ENCODE measurements at regions not wholly inside any gene's neighbourhood (a gene's known extent, or its start where the extent isn't known, plus 50 kb on each side); places are given as distances from the start of the nearest gene placed in this dataset.

DNA sequence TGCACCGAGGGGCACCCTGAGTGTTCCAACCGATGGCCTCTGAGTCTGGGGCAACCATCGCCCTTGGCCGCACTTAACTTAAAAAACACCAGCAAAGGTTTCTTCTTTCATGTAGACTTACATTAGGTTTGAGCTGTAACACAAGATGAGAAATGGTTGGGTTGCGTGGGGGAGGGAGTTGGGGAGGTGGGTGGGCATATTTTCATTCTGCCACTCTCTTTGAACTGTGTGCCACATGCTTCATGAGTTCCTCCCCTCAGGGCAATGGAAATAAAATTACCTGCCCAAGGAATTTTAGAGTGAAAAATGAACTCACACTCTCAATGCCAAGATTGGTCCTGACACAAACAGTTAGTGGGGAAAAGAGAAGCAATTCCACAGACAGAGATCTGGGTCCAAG lies 430.1 kb upstream of the USP24 start:
- CTCF ChIA-PET, result no interaction called here
- POLR2A ChIA-PET, result no interaction called here

DNA sequence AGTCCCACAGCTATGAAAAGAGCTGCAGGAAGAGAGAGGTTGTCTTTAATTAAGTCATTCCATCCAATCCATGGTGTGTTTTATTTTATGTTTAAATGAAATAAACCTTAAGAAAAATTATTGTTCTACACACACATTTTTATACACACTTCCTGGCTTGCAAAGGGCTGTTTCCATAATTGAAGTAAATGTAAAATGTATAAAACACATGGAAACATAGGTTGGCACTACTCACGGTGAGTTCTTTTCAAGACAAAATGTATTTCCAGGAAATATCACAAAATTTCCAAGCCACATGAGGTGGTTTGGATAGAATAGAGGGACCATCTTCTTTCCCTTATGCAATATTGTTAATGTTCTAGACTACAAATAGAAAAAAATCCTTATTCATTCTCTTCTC lies 426.8 kb upstream of the USP24 start:
- Histone ChIP-seq H3K27me3 (ENCODE audit: control insufficient read depth, insufficient read depth, low read length) (no peaks in the 10 kb centered on the region), H3K9me3 (ENCODE audit: control insufficient read depth, insufficient read depth, low read length) (no peaks in the 10 kb centered on the region; the same call in 1 of the 2 replicates), H3K27ac (ENCODE audit: low read depth, low read length) (no peak overlapping the region), H3K4me3 (ENCODE audit: low read depth, low read length) (no peak overlapping the region)
- POLR2A ChIA-PET, result no interaction called here
- CTCF ChIA-PET, result interaction anchor here (0.6 to 1.3 kb wide), 2 partner anchors 42 to 266 kb away, joined by 3 to 4 read pairs; no protein-coding TSS in a partner anchor
- DNase-seq (ENCODE audit: low read depth, low spot score), result no peak
- TF ChIP-seq, protein P1, sequence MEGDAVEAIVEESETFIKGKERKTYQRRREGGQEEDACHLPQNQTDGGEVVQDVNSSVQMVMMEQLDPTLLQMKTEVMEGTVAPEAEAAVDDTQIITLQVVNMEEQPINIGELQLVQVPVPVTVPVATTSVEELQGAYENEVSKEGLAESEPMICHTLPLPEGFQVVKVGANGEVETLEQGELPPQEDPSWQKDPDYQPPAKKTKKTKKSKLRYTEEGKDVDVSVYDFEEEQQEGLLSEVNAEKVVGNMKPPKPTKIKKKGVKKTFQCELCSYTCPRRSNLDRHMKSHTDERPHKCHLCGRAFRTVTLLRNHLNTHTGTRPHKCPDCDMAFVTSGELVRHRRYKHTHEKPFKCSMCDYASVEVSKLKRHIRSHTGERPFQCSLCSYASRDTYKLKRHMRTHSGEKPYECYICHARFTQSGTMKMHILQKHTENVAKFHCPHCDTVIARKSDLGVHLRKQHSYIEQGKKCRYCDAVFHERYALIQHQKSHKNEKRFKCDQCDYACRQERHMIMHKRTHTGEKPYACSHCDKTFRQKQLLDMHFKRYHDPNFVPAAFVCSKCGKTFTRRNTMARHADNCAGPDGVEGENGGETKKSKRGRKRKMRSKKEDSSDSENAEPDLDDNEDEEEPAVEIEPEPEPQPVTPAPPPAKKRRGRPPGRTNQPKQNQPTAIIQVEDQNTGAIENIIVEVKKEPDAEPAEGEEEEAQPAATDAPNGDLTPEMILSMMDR (IDR thresholded peaks at IDR 0.05; ENCODE audit: low read depth, low read length), result no peak

More for the DNA sequence above, 430.1 kb upstream of the USP24 start:
- Histone ChIP-seq H3K27me3 (ENCODE audit: control insufficient read depth, insufficient read depth, low read length) (no peaks in the 10 kb centered on the region), H3K27ac (ENCODE audit: low read depth, low read length) (no peak overlapping the region), H3K9me3 (ENCODE audit: control insufficient read depth, insufficient read depth, low read length) (no peaks in the 10 kb centered on the region), H3K4me3 (ENCODE audit: low read depth, low read length) (no peak overlapping the region)
- TF ChIP-seq, protein P1 (IDR thresholded peaks at IDR 0.05; ENCODE audit: low read depth, low read length), result no peak
- no peak for DNase-seq (ENCODE audit: low read depth, low spot score)

GRCh38 chr1:55640708-55641473 lies 425.7 kb upstream of the USP24 start:
- TF ChIP-seq, protein P1 (IDR thresholded peaks at IDR 0.05; ENCODE audit: low read depth, low read length), result no peak
- ChIA-PET POLR2A (interaction anchor here (0.6 to 1.2 kb wide), 3 partner anchors 33 to 474 kb away, joined by 3 to 4 read pairs (median 3); no protein-coding TSS in a partner anchor), CTCF (interaction anchor here (0.5 to 1.3 kb wide), 3 partner anchors 265 to 860 kb away, joined by 3 to 6 read pairs (median 4); no protein-coding TSS in a partner anchor)
- H3K27me3 ChIP-seq (ENCODE audit: control insufficient read depth, insufficient read depth, low read length), result no peaks in the 10 kb centered on the region
- DNase-seq (ENCODE audit: low read depth, low spot score), result no peak
- no peak overlapping the region for H3K4me3 ChIP-seq (ENCODE audit: low read depth, low read length)
- H3K9me3 ChIP-seq (ENCODE audit: control insufficient read depth, insufficient read depth, low read length), result no peaks in the 10 kb centered on the region; the same call in 1 of the 2 replicates
- no peak overlapping the region for H3K27ac ChIP-seq (ENCODE audit: low read depth, low read length)

- POLR2A ChIA-PET, result no interaction called here
- Histone ChIP-seq H3K27me3 (ENCODE audit: control insufficient read depth, insufficient read depth, low read length) (no peaks in the 10 kb centered on the region), H3K4me3 (ENCODE audit: low read depth, low read length) (no peak overlapping the region), H3K27ac (ENCODE audit: low read depth, low read length) (no peak overlapping the region), H3K9me3 (ENCODE audit: control insufficient read depth, insufficient read depth, low read length) (no peaks in the 10 kb centered on the region; the same call in 1 of the 2 replicates)
- TF ChIP-seq, protein P1 (IDR thresholded peaks at IDR 0.05; ENCODE audit: low read depth, low read length), result no peak
- no peak for DNase-seq (ENCODE audit: low read depth, low spot score)
- CTCF ChIA-PET, result no interaction called here
Observed at GRCh38 chr1:55639526-55639925, 424.4 kb upstream of the USP24 start.

DNA sequence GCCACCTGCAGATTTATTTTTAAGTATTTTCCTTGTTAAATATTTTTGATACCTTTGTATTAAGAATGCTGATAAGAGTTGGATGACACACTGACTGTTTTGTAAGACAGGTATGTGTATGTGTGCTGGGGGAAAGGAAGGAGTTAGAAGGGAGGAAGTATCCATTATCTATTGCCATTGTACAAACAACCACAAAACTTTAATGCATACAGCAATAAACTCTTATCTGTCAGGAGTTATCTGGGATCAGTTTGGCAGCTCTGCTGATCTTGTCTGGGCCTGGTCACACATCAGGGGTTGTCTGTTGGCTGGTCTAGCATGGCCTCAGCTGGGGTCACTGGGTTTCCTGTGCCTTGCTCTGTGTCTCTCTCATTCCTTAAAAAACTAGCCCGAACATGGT lies 423.9 kb upstream of the USP24 start:
- H3K4me3 ChIP-seq (ENCODE audit: low read depth, low read length), result no peak overlapping the region
- CTCF ChIA-PET, result no interaction called here
- DNase-seq (ENCODE audit: low read depth, low spot score), result no peak
- no peaks in the 10 kb centered on the region; the same call in 1 of the 2 replicates for H3K9me3 ChIP-seq (ENCODE audit: control insufficient read depth, insufficient read depth, low read length)
- POLR2A ChIA-PET, result no interaction called here
- H3K27me3 ChIP-seq (ENCODE audit: control insufficient read depth, insufficient read depth, low read length), result no peaks in the 10 kb centered on the region
- no peak overlapping the region for H3K27ac ChIP-seq (ENCODE audit: low read depth, low read length)
- TF ChIP-seq, protein P1 (IDR thresholded peaks at IDR 0.05; ENCODE audit: low read depth, low read length), result no peak
